Astrocyte of the cerebellum (primary cell): ENCODE measurements at regions not wholly inside any gene's neighbourhood (a gene's known extent, or its start where the extent isn't known, plus 50 kb on each side); places are given as distances from the start of the nearest gene placed in this dataset.
A peak's percentile ranks its signal among the peaks of the same experiment; 100 is the strongest.

ENCODE experiments used
- DNase-seq: peaks from one replicate; pipeline ENCODE4 v3.0.0-alpha.2; 2011; ENCODE audit warnings: low read depth
- H3K4me3 ChIP-seq: 2 replicates; pipeline ENCODE4 v1.5.1; 2011; ENCODE audit warnings: mild to moderate bottlenecking, low read depth, low read length, moderate library complexity
- in situ Hi-C: cut with HindIII; loops from 2 replicates; pipeline ENCODE4 v1.10.0; 2017; ENCODE audit warnings: low sequenced_read_pairs
- TF ChIP-seq, protein P1 (sequence below): IDR thresholded peaks from 2 replicates; pipeline ENCODE4 v1.5.1; 2012; ENCODE audit warnings: low read length, low read depth, moderate library complexity, mild to moderate bottlenecking; ENCODE audit errors: missing control alignments

- H3K4me3 ChIP-seq, result no peak overlapping the region
- TF ChIP-seq, protein P1, sequence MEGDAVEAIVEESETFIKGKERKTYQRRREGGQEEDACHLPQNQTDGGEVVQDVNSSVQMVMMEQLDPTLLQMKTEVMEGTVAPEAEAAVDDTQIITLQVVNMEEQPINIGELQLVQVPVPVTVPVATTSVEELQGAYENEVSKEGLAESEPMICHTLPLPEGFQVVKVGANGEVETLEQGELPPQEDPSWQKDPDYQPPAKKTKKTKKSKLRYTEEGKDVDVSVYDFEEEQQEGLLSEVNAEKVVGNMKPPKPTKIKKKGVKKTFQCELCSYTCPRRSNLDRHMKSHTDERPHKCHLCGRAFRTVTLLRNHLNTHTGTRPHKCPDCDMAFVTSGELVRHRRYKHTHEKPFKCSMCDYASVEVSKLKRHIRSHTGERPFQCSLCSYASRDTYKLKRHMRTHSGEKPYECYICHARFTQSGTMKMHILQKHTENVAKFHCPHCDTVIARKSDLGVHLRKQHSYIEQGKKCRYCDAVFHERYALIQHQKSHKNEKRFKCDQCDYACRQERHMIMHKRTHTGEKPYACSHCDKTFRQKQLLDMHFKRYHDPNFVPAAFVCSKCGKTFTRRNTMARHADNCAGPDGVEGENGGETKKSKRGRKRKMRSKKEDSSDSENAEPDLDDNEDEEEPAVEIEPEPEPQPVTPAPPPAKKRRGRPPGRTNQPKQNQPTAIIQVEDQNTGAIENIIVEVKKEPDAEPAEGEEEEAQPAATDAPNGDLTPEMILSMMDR, result no peak
- DNase-seq, result no peak
- in situ Hi-C loops, result no loop called here
Measured at GRCh38 chr3:141669434-141669833, 68.7 kb upstream of the RNF7 start.

DNA sequence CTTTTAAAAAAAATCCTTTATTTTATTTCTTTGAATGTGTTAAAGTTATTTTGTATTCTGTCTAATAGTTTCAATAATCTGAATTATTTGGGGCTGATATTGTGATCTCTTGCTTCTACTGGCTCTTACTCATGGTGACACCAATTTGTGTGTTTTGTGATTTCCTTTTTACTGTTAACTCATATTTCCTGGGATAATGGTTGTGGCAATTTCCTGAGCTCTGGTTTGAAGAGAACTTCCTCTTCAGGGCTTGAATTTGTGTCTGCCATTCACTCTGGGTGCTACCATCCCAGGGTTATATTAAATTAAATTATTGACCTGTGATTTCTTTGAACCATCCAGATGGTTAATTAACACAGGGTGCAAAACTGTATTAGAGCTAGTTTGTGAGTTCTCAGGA is 60.4 kb upstream of the RNF7 start:
- in situ Hi-C loops, result no loop called here

DNA sequence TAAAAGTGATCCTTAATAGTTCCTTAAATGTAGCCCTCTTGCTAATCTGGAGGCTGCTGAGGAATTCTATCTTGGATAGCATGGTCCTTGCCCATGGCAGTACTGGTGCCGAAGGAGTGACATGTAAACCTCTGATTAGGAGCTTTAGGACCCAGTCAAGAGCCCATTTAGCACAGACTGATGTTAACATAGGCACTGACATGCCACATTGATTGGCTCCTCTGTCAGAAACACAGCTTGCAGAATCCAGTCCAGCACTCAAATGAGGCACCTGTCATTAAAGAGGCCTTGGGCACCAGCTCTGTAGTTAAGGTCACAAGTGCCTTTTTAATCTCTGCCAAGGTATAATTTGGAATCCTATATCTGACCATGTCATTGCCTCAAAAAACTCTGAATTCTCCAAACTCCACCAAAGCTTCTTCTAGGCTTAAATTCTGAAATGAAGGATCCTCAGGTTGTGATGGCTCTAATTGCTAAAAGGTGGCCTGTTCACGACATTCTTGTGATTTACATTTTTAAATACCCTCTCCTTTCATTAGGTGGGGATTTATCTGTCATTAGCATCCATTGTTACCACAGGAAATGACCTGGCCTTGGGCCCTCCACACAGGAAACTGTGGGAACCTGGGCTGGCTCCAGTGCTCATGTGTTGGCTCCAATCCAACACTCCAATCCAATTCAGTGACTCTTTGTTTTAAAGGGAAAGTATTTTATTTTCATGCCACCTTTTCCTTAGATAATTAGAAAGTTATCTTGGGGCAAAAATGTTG is 57.3 kb upstream of the RNF7 start:
- TF ChIP-seq, protein P1, result no peak
- in situ Hi-C loops, result no loop called here
- peak; percentile 49 for DNase-seq
- no peak overlapping the region for H3K4me3 ChIP-seq

More for the DNA sequence above, 60.4 kb upstream of the RNF7 start:
- no peak for DNase-seq
- H3K4me3 ChIP-seq, result no peak overlapping the region
- TF ChIP-seq, protein P1, result no peak

GRCh38 chr3:141681390-141681780 is 56.7 kb upstream of the RNF7 start:
- DNase-seq, result no peak
- H3K4me3 ChIP-seq, result no peak overlapping the region
- in situ Hi-C loops, result no loop called here
- TF ChIP-seq, protein P1, result no peak

- H3K4me3 ChIP-seq, result no peak overlapping the region
- no peak for DNase-seq
- TF ChIP-seq, protein P1, result no peak
- in situ Hi-C loops, result no loop called here
Measured at GRCh38 chr3:141682007-141682406, 56.1 kb upstream of the RNF7 start.

- TF ChIP-seq, protein P1, result no peak
- H3K4me3 ChIP-seq, result no peak overlapping the region
- DNase-seq, result no peak
- in situ Hi-C loops, result no loop called here
Measured at GRCh38 chr3:141682921-141683320, 55.2 kb upstream of the RNF7 start.
